ENCODE measurements at regions not wholly inside any gene's neighbourhood (a gene's known extent, or its start where the extent isn't known, plus 50 kb on each side); places are given as distances from the start of the nearest gene placed in this dataset.
"Not testable (repeated sequence)": the region's sequence is repeated elsewhere in the genome, so short reads cannot be mapped to it uniquely, and the experiment has no call there.

- H3K9me3 Mint-ChIP-seq, result no peaks in the 10 kb centered on the region
- no peak for TF ChIP-seq CTCF (IDR thresholded peaks at IDR 0.05)
- H3K4me3 Mint-ChIP-seq, result no peak overlapping the region
- H3K36me3 Mint-ChIP-seq (ENCODE audit: low read depth), result no peaks in the 10 kb centered on the region
- no peaks in the 10 kb centered on the region for H3K27me3 Mint-ChIP-seq
- no peak for ATAC-seq
- intact Hi-C loops (cut with micrococcal nuclease), result no loop called here
- H3K27ac Mint-ChIP-seq, result no peak overlapping the region
- H3K4me1 Mint-ChIP-seq (ENCODE audit: low read depth), result no peaks in the 10 kb centered on the region
- no peak for DNase-seq
- CTCF ChIA-PET, result no interaction called here
- POLR2A ChIA-PET, result no interaction called here
These were observed 183.2 kb upstream of the PTPRZ1 start for GRCh38 chr7:121689749-121690148.

- Mint-ChIP-seq H3K36me3 (ENCODE audit: low read depth) (no peaks in the 10 kb centered on the region), H3K9me3 (no peaks in the 10 kb centered on the region), H3K4me1 (ENCODE audit: low read depth) (no peaks in the 10 kb centered on the region), H3K4me3 (no peak overlapping the region), H3K27ac (no peak overlapping the region), H3K27me3 (no peaks in the 10 kb centered on the region)
- ChIA-PET POLR2A (no interaction called here), CTCF (no interaction called here)
- DNase-seq (no peak), ATAC-seq (no peak)
- TF ChIP-seq CTCF (IDR thresholded peaks at IDR 0.05), result no peak
- intact Hi-C loops (cut with micrococcal nuclease), result no loop called here
These were observed 191.3 kb upstream of the PTPRZ1 start for GRCh38 chr7:121681700-121682099.

- POLR2A ChIA-PET, result no interaction called here
- intact Hi-C loops (cut with micrococcal nuclease), result no loop called here
- H3K27me3 Mint-ChIP-seq, result no peaks in the 10 kb centered on the region
These were observed 196.8 kb upstream of the PTPRZ1 start for GRCh38 chr7:121676168-121676567.

GRCh38 chr7:121674455-121674854 lies 198.5 kb upstream of the PTPRZ1 start:
- POLR2A ChIA-PET; H3K4me1 Mint-ChIP-seq (ENCODE audit: low read depth); intact Hi-C loops (cut with micrococcal nuclease): not testable (repeated sequence)

More at GRCh38 chr7:121676168-121676567, 196.8 kb upstream of the PTPRZ1 start:
- no peak for TF ChIP-seq CTCF (IDR thresholded peaks at IDR 0.05)
- H3K9me3 Mint-ChIP-seq, result no peaks in the 10 kb centered on the region
- no peaks in the 10 kb centered on the region for H3K36me3 Mint-ChIP-seq (ENCODE audit: low read depth)
- H3K27ac Mint-ChIP-seq, result no peak overlapping the region
- CTCF ChIA-PET, result no interaction called here
- H3K4me3 Mint-ChIP-seq, result no peak overlapping the region
- ATAC-seq (no peak), DNase-seq (no peak)
- no peaks in the 10 kb centered on the region for H3K4me1 Mint-ChIP-seq (ENCODE audit: low read depth)

GRCh38 chr7:121669144-121669543 lies 203.8 kb upstream of the PTPRZ1 start:
- no peak for TF ChIP-seq CTCF (IDR thresholded peaks at IDR 0.05)
- intact Hi-C loops (cut with micrococcal nuclease), result no loop called here
- H3K27ac Mint-ChIP-seq, result no peak overlapping the region
- H3K4me1 Mint-ChIP-seq (ENCODE audit: low read depth), result no peaks in the 10 kb centered on the region
- H3K27me3 Mint-ChIP-seq, result no peaks in the 10 kb centered on the region
- ATAC-seq (no peak), DNase-seq (no peak)
- no peaks in the 10 kb centered on the region for H3K9me3 Mint-ChIP-seq
- no peak overlapping the region for H3K4me3 Mint-ChIP-seq
- ChIA-PET CTCF (no interaction called here), POLR2A (no interaction called here)
- H3K36me3 Mint-ChIP-seq (ENCODE audit: low read depth), result no peaks in the 10 kb centered on the region

More at GRCh38 chr7:121674455-121674854, 198.5 kb upstream of the PTPRZ1 start:
- H3K27ac Mint-ChIP-seq; ATAC-seq; H3K36me3 Mint-ChIP-seq (ENCODE audit: low read depth); H3K27me3 Mint-ChIP-seq; H3K4me3 Mint-ChIP-seq; DNase-seq; CTCF ChIA-PET; H3K9me3 Mint-ChIP-seq: not testable (repeated sequence)

GRCh38 chr7:121666306-121666705 lies 206.7 kb upstream of the PTPRZ1 start:
- no peak overlapping the region for H3K27ac Mint-ChIP-seq
- ChIA-PET POLR2A (no interaction called here), CTCF (no interaction called here)
- intact Hi-C loops (cut with micrococcal nuclease), result no loop called here
- ATAC-seq, result no peak
- no peaks in the 10 kb centered on the region for H3K36me3 Mint-ChIP-seq (ENCODE audit: low read depth)
- H3K27me3 Mint-ChIP-seq, result no peaks in the 10 kb centered on the region
- H3K9me3 Mint-ChIP-seq, result no peaks in the 10 kb centered on the region
- H3K4me1 Mint-ChIP-seq (ENCODE audit: low read depth), result no peaks in the 10 kb centered on the region
- H3K4me3 Mint-ChIP-seq, result no peak overlapping the region
- no peak for DNase-seq
- no peak for TF ChIP-seq CTCF (IDR thresholded peaks at IDR 0.05)
